ENCODE measurements at regions not wholly inside any gene's neighbourhood (a gene's known extent, or its start where the extent isn't known, plus 50 kb on each side); places are given as distances from the start of the nearest gene placed in this dataset.

DNA sequence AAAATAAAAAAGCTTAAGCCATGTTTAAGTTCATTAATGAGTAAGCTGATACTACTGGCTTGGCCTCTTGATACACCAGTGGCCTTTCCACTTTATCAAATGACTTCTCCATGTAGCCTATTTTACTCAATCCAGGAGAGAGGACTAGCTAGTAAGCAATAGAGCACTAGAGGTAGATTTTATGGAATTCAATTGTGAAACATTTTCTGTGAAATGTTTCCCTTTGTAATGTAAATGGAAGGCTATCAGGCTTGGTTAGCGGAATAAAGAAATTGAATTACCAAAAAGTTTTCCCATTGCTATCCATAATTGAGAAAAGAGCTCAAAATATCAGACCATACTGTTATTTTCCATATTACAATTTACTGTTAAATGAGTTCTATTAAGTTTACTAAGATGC is 515.4 kb upstream of the CDH2 start:
- Histone ChIP-seq H3K79me2 (ENCODE audit: control insufficient read depth, insufficient read depth, low read length) (no peaks in the 10 kb centered on the region), H4K20me1 (ENCODE audit: control insufficient read depth, insufficient read depth) (no peaks in the 10 kb centered on the region), H2AFZ (ENCODE audit: control insufficient read depth, low read depth, low read length) (no peak overlapping the region), H3K4me2 (ENCODE audit: control insufficient read depth, insufficient read depth) (no peak overlapping the region), H3K27me3 (replicated peaks in 1 of 2; ENCODE audit: control insufficient read depth in 2 of 2, insufficient read depth in 2 of 2, low read length in 1 of 2) (no peaks in the 10 kb centered on the region), H3K9me3 (replicated peaks; ENCODE audit: control insufficient read depth, insufficient read depth, low read length) (no peaks in the 10 kb centered on the region), H3K27ac (ENCODE audit: control insufficient read depth, insufficient read depth) (no peak overlapping the region), H3K9ac (ENCODE audit: control insufficient read depth, insufficient read depth, low read length) (no peak overlapping the region), H3K4me3 (no peak overlapping the region), H3K4me1 (ENCODE audit: control insufficient read depth, insufficient read depth, low read length) (no peaks in the 10 kb centered on the region), H3K36me3 (ENCODE audit: control insufficient read depth in 2 of 2, insufficient read depth in 2 of 2, low read length in 1 of 2) (no peaks in the 10 kb centered on the region)
- DNase-seq (ENCODE audit: low read depth, low spot score) (no peak), FAIRE-seq (no peak), ATAC-seq (no peak)
- ChIA-PET POLR2A (no interaction called here), CTCF (no interaction called here), SMC1A (ENCODE audit: uncharacterized antibody, unreplicated experiment) (no interaction called here), RAD21 (ENCODE audit: unreplicated experiment) (no interaction called here)
- WGBS (ENCODE audit: insufficient coverage, insufficient replicate concordance, low lambda C conversion rate, missing lambda C conversion rate), result 0% methylated on average over 1 of the region's 1 CpG
- BruUV-seq (replicated peaks), result no TSS peak
- in situ Hi-C loops (cut with MboI) (no loop called here), intact Hi-C loops (cut with micrococcal nuclease; ENCODE audit: unreplicated experiment) (no loop called here)
- TF ChIP-seq, protein P1, sequence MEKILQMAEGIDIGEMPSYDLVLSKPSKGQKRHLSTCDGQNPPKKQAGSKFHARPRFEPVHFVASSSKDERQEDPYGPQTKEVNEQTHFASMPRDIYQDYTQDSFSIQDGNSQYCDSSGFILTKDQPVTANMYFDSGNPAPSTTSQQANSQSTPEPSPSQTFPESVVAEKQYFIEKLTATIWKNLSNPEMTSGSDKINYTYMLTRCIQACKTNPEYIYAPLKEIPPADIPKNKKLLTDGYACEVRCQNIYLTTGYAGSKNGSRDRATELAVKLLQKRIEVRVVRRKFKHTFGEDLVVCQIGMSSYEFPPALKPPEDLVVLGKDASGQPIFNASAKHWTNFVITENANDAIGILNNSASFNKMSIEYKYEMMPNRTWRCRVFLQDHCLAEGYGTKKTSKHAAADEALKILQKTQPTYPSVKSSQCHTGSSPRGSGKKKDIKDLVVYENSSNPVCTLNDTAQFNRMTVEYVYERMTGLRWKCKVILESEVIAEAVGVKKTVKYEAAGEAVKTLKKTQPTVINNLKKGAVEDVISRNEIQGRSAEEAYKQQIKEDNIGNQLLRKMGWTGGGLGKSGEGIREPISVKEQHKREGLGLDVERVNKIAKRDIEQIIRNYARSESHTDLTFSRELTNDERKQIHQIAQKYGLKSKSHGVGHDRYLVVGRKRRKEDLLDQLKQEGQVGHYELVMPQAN (conservative IDR thresholded peaks at IDR 0.05), result no peak
- TF ChIP-seq, protein P2, sequence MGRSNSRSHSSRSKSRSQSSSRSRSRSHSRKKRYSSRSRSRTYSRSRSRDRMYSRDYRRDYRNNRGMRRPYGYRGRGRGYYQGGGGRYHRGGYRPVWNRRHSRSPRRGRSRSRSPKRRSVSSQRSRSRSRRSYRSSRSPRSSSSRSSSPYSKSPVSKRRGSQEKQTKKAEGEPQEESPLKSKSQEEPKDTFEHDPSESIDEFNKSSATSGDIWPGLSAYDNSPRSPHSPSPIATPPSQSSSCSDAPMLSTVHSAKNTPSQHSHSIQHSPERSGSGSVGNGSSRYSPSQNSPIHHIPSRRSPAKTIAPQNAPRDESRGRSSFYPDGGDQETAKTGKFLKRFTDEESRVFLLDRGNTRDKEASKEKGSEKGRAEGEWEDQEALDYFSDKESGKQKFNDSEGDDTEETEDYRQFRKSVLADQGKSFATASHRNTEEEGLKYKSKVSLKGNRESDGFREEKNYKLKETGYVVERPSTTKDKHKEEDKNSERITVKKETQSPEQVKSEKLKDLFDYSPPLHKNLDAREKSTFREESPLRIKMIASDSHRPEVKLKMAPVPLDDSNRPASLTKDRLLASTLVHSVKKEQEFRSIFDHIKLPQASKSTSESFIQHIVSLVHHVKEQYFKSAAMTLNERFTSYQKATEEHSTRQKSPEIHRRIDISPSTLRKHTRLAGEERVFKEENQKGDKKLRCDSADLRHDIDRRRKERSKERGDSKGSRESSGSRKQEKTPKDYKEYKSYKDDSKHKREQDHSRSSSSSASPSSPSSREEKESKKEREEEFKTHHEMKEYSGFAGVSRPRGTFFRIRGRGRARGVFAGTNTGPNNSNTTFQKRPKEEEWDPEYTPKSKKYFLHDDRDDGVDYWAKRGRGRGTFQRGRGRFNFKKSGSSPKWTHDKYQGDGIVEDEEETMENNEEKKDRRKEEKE (IDR thresholded peaks at IDR 0.05), result no peak
- TF ChIP-seq IKZF1 (conservative IDR thresholded peaks at IDR 0.05) (no peak), SREBF1 (IDR thresholded peaks at IDR 0.05; ENCODE audit: low read length) (no peak), RAD51 (IDR thresholded peaks at IDR 0.05) (no peak), TCF3 (IDR thresholded peaks at IDR 0.05; ENCODE audit: borderline replicate concordance, insufficient read depth, low read depth, low read length) (no peak)
